AG10803 (cell line): ENCODE measurements at regions not wholly inside any gene's neighbourhood (a gene's known extent, or its start where the extent isn't known, plus 50 kb on each side); places are given as distances from the start of the nearest gene placed in this dataset.

Source experiments
- DNase-seq: peaks from one replicate; pipeline ENCODE4 v3.0.0; 2010; ENCODE audit warnings: low read depth
- H3K4me3 ChIP-seq: 2 replicates; pipeline ENCODE4 v1.5.1; 2011; ENCODE audit warnings: mild to moderate bottlenecking, low read length, control low read depth
- CTCF ChIP-seq: conservative IDR thresholded peaks from 2 replicates; pipeline ENCODE4 v1.5.1; 2011; ENCODE audit warnings: mild to moderate bottlenecking, low read length, control low read depth, inconsistent platforms

GRCh38 chr3:182503401-182503800, 289.9 kb upstream of the ATP11B start:
- no peak for DNase-seq
- TF ChIP-seq CTCF = no peak
- H3K4me3 ChIP-seq = no peak overlapping the region

GRCh38 chr3:182508919-182509711, 284.2 kb upstream of the ATP11B start:
- TF ChIP-seq CTCF = no peak
- H3K4me3 ChIP-seq = no peak overlapping the region
- no peak for DNase-seq

- H3K4me3 ChIP-seq = no peak overlapping the region
- no peak for TF ChIP-seq CTCF
- no peak for DNase-seq
These were observed 283.4 kb upstream of the ATP11B start for GRCh38 chr3:182509844-182510460.

- no peak for TF ChIP-seq CTCF
- no peak for DNase-seq
- H3K4me3 ChIP-seq = no peak overlapping the region
These were observed 278.9 kb upstream of the ATP11B start for GRCh38 chr3:182514236-182514964.

- no peak for TF ChIP-seq CTCF
- H3K4me3 ChIP-seq = no peak overlapping the region
- no peak for DNase-seq
These were observed 276.5 kb upstream of the ATP11B start for GRCh38 chr3:182516597-182517336.

- TF ChIP-seq CTCF = no peak
- H3K4me3 ChIP-seq = no peak overlapping the region
- no peak for DNase-seq
These were observed 273.7 kb upstream of the ATP11B start for GRCh38 chr3:182519569-182519968.
